HG03520 (cell line): ENCODE measurements at regions not wholly inside any gene's neighbourhood (a gene's known extent, or its start where the extent isn't known, plus 50 kb on each side); places are given as distances from the start of the nearest gene placed in this dataset.
"Not testable (repeated sequence)": the region's sequence is repeated elsewhere in the genome, so short reads cannot be mapped to it uniquely, and the experiment has no call there.

Experiments
- ATAC-seq: cut with Tn5 transposase; IDR thresholded peaks from one replicate; pipeline ENCODE4 v1.9.1; 2021; ENCODE audit warnings: mild to moderate bottlenecking, moderate library complexity; ENCODE audit not compliant: unreplicated experiment

DNA sequence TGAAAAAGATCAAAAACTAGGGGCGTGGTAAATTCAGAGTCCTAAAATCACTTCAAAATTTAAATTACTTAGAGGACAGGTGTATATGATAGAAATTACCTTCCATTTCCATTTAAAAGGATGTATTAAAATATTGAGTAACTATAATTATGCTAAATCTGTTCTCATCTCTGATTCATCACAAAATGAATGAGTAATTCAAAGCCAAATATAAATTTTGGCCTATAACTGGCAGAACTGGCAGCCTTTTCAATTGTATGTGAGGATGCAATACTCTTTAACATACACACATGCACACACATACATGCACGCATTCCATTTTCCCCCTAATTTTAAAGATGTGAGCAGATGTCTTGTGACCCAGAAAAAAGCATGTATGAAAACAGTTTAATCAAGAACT lies 194.6 kb downstream of the EPM2A start:
- ATAC-seq = no peak

DNA sequence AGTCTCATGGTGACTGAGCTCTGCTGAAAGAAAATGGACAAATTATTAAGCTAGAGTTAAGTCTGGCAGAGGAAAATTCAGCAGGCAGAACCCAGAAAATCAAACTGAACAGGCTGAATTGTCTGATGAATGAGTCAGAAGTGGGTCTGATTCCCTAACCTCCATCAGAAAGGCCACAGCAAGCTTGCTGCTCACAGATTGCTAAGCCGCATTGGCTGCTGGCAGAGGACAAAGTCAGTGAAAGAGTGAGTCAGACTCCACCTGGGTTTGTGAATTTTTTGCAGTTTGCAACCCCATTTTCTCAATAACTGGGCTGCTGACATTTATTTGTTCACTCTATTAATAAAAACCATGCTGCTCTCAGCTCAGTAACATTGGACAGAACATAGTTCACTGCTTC lies 191.3 kb downstream of the EPM2A start:
- ATAC-seq = no peak

DNA sequence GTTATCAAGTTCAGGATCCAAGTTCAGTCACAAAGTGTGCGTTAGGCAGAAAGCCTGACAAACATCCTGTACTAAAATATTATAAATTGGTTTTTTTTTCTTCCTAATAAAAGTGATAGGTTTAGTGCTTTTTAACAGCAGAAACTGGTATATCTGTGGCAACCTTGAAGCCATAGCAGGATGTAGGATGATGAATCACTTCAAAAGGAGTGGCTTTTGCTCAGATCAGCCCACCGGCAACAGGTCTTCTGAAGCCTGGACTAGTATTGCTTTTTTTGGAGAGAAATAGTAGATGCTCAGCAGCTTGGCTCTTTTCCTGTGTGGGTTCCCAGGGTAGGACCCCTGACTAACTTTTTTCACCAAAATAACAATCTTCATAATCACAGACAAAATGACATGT lies 190.8 kb downstream of the EPM2A start:
- ATAC-seq = no peak

DNA sequence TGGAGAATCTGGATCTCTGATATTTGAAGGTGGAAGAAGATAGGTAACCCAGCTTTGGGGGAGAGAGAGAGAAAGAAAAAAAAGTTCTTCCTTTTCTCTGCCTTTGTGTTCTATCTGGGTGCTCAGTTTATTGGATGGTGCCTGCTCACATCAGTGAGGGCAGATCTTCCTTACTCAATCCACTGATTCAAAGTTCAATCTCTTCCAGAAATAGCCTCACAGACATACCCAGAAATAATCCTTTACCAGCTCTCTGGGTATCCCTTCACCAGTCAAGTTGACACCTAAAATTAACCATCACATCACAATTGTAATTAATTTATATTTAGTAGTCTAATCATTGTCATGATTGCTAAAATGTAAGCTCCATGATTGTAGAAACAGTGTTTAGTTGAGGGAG lies 189.1 kb downstream of the EPM2A start:
- no peak for ATAC-seq

DNA sequence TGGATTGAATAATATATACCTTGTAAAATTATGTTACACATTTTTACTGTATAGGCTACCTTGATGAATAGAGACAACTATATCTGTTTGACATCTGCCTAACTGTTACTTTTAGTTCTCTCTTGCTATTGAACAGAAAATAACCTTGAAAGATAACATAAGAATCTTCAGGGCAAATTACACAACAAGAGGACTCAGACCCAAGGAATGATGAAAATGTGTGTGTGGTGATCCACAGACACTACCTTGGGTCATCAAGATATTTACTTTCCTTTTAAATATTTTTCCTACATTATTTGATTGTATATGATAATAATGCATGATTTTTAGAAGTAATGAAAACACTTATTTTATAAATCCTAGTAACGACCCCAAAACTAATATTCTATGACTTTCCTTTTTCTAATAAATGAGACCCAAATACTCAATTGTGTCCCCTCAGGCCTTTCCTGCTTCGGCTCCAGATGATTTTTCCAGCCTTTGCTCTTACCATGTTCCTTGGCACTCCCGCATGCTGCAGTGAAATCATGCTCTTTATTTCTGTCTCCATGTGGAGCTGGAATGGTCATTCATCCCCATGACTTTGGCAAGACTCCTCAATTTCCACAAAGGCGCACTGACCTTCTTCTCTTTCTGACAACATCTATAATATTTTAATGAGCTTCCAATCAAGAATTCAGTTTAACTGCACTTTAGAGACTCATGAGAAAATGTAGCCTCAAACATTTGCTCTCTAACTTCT lies 187.6 kb downstream of the EPM2A start:
- no peak for ATAC-seq

DNA sequence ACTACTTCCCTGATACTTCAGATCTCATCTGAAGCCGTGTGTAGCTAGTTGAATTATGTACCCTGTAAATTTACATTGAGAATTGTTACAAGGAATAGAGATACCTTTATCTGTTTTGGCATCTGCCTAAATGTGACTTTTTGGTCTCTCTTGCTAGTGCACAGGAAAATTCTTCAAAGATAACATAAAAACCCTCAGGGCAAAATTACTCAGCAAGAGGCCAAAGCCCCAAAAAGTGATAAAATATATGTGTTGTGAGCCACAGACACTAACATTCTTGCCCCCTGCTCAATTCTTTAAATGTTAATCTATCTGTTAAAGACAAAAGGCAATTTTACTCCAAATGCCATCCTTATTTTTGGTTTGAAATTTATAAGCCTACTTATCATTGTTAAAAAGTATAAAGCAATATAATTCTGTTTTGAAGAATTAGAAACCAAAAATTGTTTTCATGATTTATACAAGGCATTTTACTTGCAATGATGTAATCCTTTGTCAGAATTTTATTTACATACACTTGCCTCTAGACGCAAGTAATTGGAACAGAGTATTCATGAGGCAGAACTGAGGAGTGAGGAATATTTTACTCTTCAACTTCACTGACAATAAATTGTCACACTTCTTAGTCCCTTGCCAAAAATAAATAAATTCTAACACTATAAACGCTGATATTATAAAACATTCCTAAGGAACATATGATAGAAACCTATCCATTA lies 186.2 kb downstream of the EPM2A start:
- no peak for ATAC-seq

DNA sequence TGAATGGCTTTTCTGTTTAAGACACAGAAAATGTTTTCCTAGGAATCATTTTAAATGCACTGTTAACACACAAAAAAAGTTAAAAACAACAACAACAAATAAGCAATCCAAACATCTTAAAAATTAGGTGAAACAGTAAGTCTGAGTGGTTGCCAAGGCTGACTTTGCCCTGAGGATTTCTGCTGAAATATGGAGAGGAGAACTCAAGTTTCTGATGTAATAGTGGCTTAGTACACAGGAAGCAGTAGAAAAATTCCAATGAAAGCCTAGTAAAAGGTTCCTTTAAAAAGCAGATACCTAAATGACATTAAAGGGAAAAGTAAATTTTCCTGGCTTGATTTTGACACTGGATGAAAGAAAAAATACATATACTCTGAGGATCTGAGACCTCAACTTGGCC lies 184.2 kb downstream of the EPM2A start:
- ATAC-seq = no peak

DNA sequence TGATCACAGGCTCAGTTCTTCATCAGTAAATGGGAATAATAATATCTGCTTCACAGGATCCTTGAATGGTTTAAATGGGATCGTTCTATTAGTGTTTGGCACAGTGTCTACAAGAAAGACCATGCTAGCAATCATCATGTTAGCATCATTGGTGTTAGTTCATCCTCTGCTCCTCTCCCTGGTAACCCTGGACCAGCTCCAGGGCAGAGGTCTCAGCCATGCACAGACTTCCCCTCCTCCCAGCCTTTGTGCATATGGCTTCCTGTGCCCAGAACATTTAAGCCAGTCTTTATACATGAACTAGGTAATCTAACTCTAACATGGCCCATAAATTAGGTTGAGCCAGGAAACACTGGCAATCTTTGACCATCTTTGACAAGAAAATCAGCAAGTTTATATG lies 180.2 kb downstream of the EPM2A start:
- no peak for ATAC-seq

DNA sequence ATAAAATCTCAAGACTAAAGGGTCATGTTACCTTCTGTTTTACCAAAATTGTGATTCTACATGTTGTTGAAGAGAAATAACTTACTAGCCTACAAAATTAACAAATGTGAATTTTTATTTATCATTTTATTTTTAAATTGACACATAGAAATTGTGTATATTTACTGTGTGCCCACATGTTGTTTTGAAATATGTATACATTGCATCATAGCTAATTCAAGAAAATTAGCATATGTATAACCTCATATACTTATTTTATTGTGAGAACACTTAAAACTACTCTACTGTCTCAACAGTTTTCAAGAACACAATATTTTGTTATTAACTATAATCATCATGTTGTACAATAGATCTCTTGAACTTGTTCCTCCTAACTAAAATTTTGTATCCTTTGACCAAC lies 177.8 kb downstream of the EPM2A start:
- no peak for ATAC-seq

DNA sequence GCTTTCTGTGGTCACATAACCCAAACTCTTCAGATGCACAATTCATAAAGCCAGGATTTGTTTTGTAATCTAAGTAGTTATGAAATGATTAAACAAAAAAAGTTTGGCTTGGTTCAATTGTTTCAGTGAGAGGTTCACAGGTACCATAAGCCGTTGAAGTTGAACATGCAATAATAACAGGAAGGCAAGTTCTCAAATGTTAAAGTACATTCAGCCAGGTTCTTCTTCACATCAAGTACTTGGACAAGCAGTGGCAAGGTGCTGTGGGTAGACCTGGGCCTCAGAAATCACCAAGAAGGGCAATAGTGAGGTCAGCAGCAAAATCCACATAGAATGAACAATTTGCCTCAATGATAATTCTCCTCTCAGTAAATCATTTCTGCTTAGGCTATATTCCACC lies 175.5 kb downstream of the EPM2A start:
- ATAC-seq = no peak

DNA sequence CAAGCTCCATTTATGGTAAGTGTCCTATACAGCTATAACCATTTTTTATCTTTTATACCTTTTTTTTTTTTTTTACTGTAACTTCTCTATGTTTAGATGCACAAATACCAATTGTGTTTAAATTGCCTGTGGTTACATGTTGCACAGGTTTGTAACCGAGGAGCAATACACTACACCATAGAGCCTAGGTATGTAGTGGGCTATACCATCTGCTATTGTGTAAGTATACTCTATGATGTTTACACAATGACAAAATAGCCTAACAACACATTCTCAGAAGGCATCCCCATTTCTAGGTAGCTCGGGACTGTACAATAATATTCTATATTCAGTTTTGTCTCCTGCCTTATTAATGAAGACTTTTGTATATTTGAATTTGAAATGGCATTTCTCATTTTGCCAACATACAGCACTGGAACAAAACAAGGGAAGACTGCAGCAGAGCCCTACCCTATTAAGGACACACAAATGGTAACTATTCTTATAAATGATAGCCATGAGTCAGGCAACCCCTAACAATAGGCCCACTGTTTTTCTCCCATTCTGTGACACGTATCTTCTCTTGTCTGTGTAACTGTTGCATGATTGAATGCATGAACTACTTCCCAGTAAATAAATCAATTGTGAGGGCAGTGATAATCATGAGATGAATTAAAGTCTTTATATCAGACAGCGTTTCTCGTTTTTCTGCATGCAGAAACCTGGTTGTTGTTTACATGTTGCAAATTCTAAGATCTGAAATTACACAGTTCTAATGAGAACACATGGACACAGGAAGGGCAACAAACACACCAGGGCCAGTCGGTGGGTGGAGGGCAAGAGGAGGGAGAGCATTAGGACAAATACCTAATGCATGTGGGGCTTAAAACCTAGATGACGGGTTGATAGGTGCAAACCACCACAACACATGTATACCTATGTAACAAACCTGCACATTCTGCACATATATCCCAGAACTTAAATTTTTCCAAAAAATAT lies 173.9 kb downstream of the EPM2A start:
- no peak for ATAC-seq

DNA sequence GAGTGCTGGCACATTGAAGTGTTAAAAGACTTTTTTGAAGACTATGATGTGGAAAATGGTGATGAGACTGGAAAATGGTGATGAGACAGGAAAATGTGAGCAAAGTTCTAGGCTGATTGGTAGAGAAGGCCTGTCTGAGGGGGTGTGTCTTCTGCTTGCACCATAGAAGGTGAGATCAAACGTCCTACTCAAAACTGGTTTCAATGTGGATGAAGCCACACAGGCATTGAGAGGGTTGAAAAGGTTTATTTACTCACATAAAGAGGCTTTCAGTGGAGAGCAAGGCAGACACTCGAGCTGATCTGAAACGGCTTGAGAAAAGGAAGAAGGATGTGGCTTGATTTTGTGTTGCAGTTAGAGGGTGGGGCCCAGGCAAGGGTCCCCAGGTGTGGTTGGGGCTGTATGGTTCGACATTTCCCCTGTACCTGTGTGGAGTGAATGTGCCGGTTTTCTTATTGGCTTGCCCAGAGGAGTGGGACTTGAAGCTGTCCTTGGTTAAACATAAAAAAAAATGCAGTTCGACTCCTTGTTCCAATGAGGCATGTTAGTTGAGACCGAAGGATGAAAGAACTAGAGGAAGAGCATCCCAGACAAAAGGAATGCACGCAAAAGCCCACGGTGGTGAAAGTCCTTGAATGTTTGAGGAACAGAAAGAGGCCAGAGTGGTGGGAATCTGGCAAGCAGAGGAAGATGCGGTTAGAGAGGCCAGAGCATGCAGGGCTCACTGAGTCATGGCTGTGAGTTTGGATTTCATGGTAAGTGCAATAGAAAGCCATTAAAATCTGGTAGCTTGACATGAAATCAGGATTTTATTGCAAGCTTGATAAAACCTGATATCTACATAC lies 172.3 kb downstream of the EPM2A start:
- no peak for ATAC-seq

DNA sequence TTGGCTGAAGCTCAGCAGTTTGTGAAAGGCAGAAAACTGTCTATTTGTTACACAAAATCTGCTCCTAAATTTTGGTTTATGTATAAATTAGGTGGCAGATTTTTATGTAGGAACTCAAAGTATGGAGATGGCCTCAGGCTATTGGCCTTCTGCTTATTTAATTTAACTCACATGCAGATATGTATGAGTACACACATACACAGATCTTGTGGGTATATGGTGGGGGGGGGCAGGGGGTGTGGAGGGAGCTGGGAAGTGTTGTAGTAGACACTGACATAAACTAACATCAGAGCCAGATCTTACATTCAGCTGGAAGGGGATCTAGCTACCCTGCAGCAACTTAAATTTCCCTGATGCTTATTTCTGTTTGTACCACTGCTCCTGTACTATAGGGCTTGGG lies 170.8 kb downstream of the EPM2A start:
- no peak for ATAC-seq

DNA sequence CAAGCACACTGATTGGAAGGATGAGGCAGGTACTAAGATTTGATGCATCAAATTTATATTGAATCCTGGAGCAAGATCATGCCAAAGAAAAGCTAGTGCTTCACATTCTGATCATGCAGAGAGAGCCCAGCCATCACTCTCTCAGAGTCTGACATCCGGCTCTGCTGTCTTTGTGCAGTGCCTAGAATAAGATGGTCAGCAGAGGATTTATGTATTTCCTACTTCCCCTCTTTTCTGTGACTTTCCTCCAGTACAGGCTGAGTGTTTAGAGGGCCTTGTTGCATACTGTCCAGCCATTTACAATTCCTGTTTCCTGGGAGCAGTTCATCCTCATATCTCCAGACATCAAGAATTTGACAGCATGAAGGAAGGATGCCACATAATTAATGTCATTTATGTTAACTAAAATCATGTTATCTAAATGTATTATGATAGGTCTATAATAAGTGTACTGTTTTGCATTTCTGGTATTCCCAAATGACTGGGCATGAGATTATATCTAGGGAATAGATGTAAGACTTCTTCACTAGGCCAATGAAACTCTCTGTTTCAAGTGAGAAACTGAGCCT lies 167.6 kb downstream of the EPM2A start:
- no peak for ATAC-seq

DNA sequence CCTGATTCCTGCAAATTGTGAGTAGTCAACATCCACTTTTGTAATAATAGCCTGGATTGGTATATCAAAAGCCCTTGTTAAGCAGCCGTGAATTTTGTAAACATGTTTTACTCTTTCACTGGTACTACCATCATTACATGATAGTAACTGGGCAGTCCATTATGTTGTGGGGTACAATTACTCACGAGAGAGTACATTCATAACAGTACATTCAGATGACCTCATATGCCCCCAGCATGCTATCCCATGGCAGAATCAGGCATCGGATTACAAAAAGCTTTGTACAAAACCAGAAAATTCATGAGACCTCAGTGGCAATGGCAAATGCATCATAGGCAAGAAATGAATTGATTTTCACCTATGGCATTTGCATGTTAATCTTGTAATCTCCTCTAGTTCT lies 166.2 kb downstream of the EPM2A start:
- ATAC-seq = no peak

DNA sequence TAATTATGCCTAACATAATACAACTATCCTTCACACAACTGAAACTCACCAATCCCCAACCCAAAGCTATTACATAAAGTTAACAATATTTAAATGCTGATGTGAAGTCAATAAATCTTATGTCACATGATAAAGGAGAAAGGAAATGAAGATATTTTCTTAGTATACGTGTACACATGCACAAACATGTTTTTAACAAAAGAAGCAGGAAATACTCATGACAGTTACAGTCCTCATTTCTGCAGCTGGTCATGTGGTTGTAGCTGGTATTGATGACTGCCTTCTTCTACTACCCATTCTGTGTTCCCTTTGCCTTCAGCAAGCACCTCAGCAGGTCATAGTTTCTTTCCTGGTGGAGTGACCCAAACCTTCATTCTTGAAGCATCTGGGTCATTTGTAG lies 165.0 kb downstream of the EPM2A start:
- not testable (repeated sequence) for ATAC-seq

DNA sequence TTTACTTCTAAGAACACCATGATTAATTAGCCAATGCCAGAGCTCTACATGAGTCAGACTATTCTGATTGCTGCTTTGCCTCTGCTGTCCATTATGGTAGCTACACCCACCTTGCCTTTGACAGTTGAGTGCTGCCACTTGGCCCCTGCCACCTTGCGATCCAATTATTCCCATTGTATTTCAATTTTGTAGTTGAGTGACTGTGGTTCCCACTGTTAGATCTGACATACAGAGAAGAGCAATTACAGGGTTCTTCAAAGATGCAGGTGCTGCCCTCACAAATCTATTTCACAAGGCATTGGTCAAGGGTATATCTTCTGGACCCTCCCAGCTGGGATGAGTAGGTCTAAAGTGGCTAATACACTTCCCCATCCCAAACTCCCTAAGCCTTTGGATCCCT lies 161.1 kb downstream of the EPM2A start:
- not testable (repeated sequence) for ATAC-seq
